Heart left ventricle (tissue), 16 donors: ENCODE measurements at regions not wholly inside any gene's neighbourhood (a gene's known extent, or its start where the extent isn't known, plus 50 kb on each side); places are given as distances from the start of the nearest gene placed in this dataset.
"Not testable (repeated sequence)": the region's sequence is repeated elsewhere in the genome, so short reads cannot be mapped to it uniquely, and the experiment has no call there.

Experiments used
- ATAC-seq, 4 donors: fragments of 200-7000 bp; cut with Tn5 transposase; one replicate each; pipeline ENCODE4 v1.9.1; 2020 to 2022; ENCODE audit warnings: moderate library complexity in 4 of 4, mild to moderate bottlenecking in 3 of 4, moderate number of reproducible peaks in 1 of 4
- DNase-seq, 5 donors: peaks; one replicate each; pipeline ENCODE4 v3.0.0-alpha.2; 2020
- H3K27ac ChIP-seq, 12 donors: fragments of 200-600 bp; sonication (generic) in 4 of 12; one replicate each; pipeline versions ENCODE4 v1.5.0 to v1.8.0; 2016 to 2022; ENCODE audit warnings: mild to moderate bottlenecking in 2 of 12
- H3K27me3 ChIP-seq, 9 donors: fragments of 200-600 bp; sonication (generic) in 2 of 9; one replicate each; pipeline versions ENCODE4 v1.5.1 to v1.8.0; 2016 to 2022; ENCODE audit warnings: mild to moderate bottlenecking in 3 of 9
- H3K36me3 ChIP-seq, 9 donors: fragments of 200-600 bp; sonication (generic) in 2 of 9; one replicate each; pipeline versions ENCODE4 v1.5.0 to v1.8.0; 2018 to 2022; ENCODE audit warnings: mild to moderate bottlenecking in 2 of 9
- H3K4me1 ChIP-seq, 12 donors: fragments of 200-600 bp; sonication (generic) in 4 of 12; one replicate each; pipeline versions ENCODE4 v1.5.0 to v1.8.0; 2016 to 2022; ENCODE audit warnings: mild to moderate bottlenecking in 3 of 12
- H3K4me3 ChIP-seq, 12 donors: fragments of 200-600 bp; sonication (generic) in 4 of 12; one replicate each; pipeline versions ENCODE4 v1.5.0 to v1.8.0; 2017 to 2022; ENCODE audit warnings: mild to moderate bottlenecking in 9 of 12, moderate library complexity in 4 of 12
- H3K9me3 ChIP-seq, 12 donors: fragments of 200-600 bp; sonication (generic) in 4 of 12; one replicate each; pipeline versions ENCODE4 v1.5.0 to v1.8.0; 2016 to 2022; ENCODE audit warnings: mild to moderate bottlenecking in 1 of 12
- POLR2A ChIP-seq, 2 donors: fragments of 450-650 bp; IDR thresholded peaks; one replicate each; pipeline ENCODE4 v1.6.1; 2017; ENCODE audit warnings: antibody characterized with exemption in 2 of 2, mild to moderate bottlenecking in 2 of 2, moderate library complexity in 2 of 2
- WGBS, 4 donors: extraction: QIAGEN DNeasy Blood & Tissue Kit in 2 of 4; methylation state at CpG; one replicate each; pipeline versions ENCODE4 v1.1.5 to v1.1.7; 2013 to 2018; 5-methylcytosine and 5-hydroxymethylcytosine counted together
- intact Hi-C, 10 donors: fragments of 100-400 bp; cut with DNase I; formaldehyde crosslinking; loops; one replicate each; pipeline versions ENCODE4 v1.11.1 to v1.14.2; 2022
- TF ChIP-seq, protein P1 (sequence below), 12 donors: fragments of 200-600 bp; sonication (generic) in 4 of 12; IDR thresholded peaks; one replicate each; pipeline versions ENCODE4 v1.5.0 to v1.8.0; 2018 to 2022; ENCODE audit warnings: antibody characterized with exemption in 12 of 12, mild to moderate bottlenecking in 5 of 12
- donor health status: ischemic (EF 13 %, LVEDD 7.1; RV severe dilation, severe dysfunction).
- donor health status: healthy with polysubstance abuse.
- donor health status: DM: no; HTN: yes; CAD: no.
- donor health status: DM: no; HTN: no; CAD: no.
- donor health status: ischemic (EF 25% LVEDD 6.9; RV normal size, moderate dysfunction).
- donor health status: ischemic (EF 25% LVEDD 5.7; RV mildly dilated, moderate dysfunction).
- donor health status: healthy.
- donor health status: DM: yes; HTN: yes; CAD: no.
- donor health status: ischemic (EF 35%, LVEDD 5.7; RV mildly dilated, moderate dysfunction).
- donor health status: nonischemic (EF 11% LVEDD 7.7; RV severe dilation, severe dysfunction).
- donor health status: DM: yes; HTN: yes; CAD: no.
- donor health status: PGD.
- donor health status: ischemic (EF 29% LVEDD 5.4; RV normal size, mild dysfunction).
- donor health status: nonischemic (EF 23%, LVEDD 6.1; RV moderate dilation, normal function).

DNA sequence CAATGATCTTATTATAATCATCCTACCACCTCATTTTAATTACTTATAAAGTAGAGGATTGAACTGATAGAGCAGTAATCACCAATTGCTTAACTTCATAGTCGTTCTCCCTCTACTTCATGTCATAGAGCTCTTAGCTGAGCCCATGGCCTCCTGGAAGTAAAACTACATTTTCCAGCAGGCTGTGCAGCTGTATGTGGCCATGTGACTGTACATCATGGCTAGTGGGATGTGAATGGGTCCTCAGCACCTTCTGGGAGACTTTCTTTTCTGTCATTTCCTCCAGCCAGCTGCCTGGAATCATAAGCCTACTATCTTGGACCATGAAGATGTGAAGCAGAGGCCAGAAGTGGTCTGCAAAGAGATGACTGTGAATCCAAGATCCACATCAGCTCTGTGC is 128.7 kb upstream of the SKOR2 start:
- 59 to 81% (median 67%) methylated on average over 1 of the region's 1 CpG for WGBS, 4 donors
- DNase-seq = no peak
- Histone ChIP-seq H3K4me1 (no peaks in the 10 kb centered on the region), H3K4me3 (no peak overlapping the region), H3K27ac (no peak overlapping the region), H3K9me3 (no peaks in the 10 kb centered on the region), H3K36me3 (no peaks in the 10 kb centered on the region), H3K27me3 (peaks cover 0 to 19% (median 0%) of the 10 kb centered on the region in 9 donors)
- TF ChIP-seq, protein P1, sequence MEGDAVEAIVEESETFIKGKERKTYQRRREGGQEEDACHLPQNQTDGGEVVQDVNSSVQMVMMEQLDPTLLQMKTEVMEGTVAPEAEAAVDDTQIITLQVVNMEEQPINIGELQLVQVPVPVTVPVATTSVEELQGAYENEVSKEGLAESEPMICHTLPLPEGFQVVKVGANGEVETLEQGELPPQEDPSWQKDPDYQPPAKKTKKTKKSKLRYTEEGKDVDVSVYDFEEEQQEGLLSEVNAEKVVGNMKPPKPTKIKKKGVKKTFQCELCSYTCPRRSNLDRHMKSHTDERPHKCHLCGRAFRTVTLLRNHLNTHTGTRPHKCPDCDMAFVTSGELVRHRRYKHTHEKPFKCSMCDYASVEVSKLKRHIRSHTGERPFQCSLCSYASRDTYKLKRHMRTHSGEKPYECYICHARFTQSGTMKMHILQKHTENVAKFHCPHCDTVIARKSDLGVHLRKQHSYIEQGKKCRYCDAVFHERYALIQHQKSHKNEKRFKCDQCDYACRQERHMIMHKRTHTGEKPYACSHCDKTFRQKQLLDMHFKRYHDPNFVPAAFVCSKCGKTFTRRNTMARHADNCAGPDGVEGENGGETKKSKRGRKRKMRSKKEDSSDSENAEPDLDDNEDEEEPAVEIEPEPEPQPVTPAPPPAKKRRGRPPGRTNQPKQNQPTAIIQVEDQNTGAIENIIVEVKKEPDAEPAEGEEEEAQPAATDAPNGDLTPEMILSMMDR (IDR thresholded peaks at IDR 0.05) = no peak
- no peak for TF ChIP-seq POLR2A (IDR thresholded peaks at IDR 0.05)
- ATAC-seq = no peak
- intact Hi-C loops = no loop called here

DNA sequence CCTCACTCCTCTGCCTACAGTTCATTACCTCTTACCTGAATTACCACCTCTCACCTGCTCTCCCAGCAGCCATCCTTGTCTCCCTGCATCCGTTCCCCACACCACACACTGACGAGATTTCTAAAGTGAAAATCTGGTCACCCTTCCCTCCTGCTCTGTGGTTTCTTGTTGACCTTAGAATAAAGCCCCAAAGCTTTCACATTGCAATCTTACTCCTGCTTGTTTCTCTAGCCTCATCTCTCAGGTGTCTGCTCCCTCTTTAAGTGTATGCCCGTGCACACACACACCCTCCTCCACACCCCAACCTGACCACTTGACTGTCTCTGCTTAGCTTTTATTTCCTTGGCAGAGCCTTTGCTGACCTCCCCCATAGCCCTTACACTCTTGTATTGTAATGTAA is 122.0 kb upstream of the SKOR2 start:
- Histone ChIP-seq H3K9me3 (no peaks in the 10 kb centered on the region), H3K4me1 (no peaks in the 10 kb centered on the region), H3K36me3 (no peaks in the 10 kb centered on the region), H3K4me3 (no peak overlapping the region), H3K27me3 (peaks cover 0 to 15% (median 0%) of the 10 kb centered on the region in 9 donors), H3K27ac (no peak overlapping the region)
- intact Hi-C loops = no loop called here
- DNase-seq (no peak), ATAC-seq (no peak)
- WGBS, 4 donors = 55 to 84% (median 82%) methylated on average over 3 of the region's 3 CpGs
- TF ChIP-seq, protein P1 (IDR thresholded peaks at IDR 0.05) = no peak
- no peak for TF ChIP-seq POLR2A (IDR thresholded peaks at IDR 0.05)

GRCh38 chr18:47370052-47370451 is 118.6 kb upstream of the SKOR2 start:
- Histone ChIP-seq H3K27me3 (peaks cover 0 to 10% (median 0%) of the 10 kb centered on the region in 9 donors), H3K27ac (no peak overlapping the region), H3K9me3 (peaks cover 0 to 12% (median 0%) of the 10 kb centered on the region in 12 donors), H3K4me3 (no peak overlapping the region), H3K36me3 (no peaks in the 10 kb centered on the region), H3K4me1 (no peaks in the 10 kb centered on the region)
- DNase-seq = no peak
- 59 to 63% (median 60%) methylated on average over 2 of the region's 2 CpGs for whole genome bisulfite sequencing, 4 donors
- TF ChIP-seq, protein P1 (IDR thresholded peaks at IDR 0.05) = no peak
- no peak for TF ChIP-seq POLR2A (IDR thresholded peaks at IDR 0.05)
- ATAC-seq = no peak
- intact Hi-C loops = no loop called here

DNA sequence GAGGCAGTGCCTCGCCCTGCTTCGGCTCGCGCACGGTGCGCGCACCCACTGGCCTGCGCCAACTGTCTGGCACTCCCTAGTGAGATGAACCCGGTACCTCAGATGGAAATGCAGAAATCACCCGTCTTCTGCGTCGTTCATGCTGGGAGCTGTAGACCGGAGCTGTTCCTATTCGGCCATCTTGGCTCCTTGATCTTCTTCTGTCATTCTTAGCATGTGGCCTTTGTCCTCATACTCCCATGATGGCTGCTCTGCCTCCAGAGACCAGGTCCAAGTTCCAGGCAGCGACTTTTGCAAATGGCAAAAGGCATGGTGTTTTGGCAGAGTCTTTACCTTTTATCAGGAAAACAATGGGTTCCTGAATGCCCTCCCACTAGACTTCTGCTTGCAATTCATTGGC is 102.6 kb upstream of the SKOR2 start:
- H3K27me3 ChIP-seq, H3K27ac ChIP-seq, H3K4me1 ChIP-seq, DNase-seq, ATAC-seq, H3K36me3 ChIP-seq, intact Hi-C loops, H3K9me3 ChIP-seq, H3K4me3 ChIP-seq: not testable (repeated sequence)
- 84 to 96% (median 89%) methylated on average over 13 to 15 of the region's 15 CpGs for WGBS, 4 donors

DNA sequence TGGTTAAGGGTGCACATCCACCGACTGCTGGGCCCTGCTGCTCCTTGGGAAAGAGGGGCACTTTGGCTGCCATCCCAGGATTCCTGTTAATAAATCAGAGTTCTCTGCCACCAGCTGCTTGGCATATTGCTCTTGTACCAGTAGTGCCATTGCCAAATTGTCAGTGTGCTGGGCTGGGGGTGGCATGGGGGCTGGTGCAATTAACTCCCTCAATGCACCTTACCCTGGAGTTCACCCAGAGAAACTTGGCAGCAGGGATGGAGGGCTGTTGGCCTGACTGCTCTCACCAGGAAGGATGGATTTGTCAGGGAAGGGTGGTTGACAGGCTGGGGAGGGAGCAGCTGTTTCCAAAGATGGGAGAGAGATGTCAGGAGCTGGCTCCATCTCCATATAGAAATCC is 94.6 kb upstream of the SKOR2 start:
- intact Hi-C loops = loop anchor here in 3 of 10 donors (10.0 kb wide), 3 partner anchors 59 to 409 kb away; no protein-coding TSS in a partner anchor
- Histone ChIP-seq H3K27ac (no peak overlapping the region), H3K4me1 (no peaks in the 10 kb centered on the region), H3K36me3 (no peaks in the 10 kb centered on the region), H3K27me3 (no peaks in the 10 kb centered on the region), H3K9me3 (no peaks in the 10 kb centered on the region), H3K4me3 (no peak overlapping the region)
- 71 to 92% (median 82%) methylated on average over 1 of the region's 1 CpG for WGBS, 4 donors
- TF ChIP-seq, protein P1 (IDR thresholded peaks at IDR 0.05) = no peak
- TF ChIP-seq POLR2A (IDR thresholded peaks at IDR 0.05) = no peak
- ATAC-seq (no peak), DNase-seq (no peak)
